Hypothalamus (tissue), 51 donors: ENCODE measurements at regions not wholly inside any gene's neighbourhood (a gene's known extent, or its start where the extent isn't known, plus 50 kb on each side); places are given as distances from the start of the nearest gene placed in this dataset.
"Not testable (repeated sequence)": the region's sequence is repeated elsewhere in the genome, so short reads cannot be mapped to it uniquely, and the experiment has no call there.

Source experiments
- DNase-seq, 51 donors: peaks; one replicate each; lab custom pipeline; 2025; lab: John Stamatoyannopoulos, UW

GRCh38 chr16:86854626-86855294, 276.4 kb downstream of the FOXL1 start:
- DNase-seq, result no peak

GRCh38 chr16:86856946-86857586, 278.7 kb downstream of the FOXL1 start:
- no peak for DNase-seq

- no peak for DNase-seq
Observed at GRCh38 chr16:86857807-86858206, 279.5 kb downstream of the FOXL1 start.

- DNase-seq, result no peak
Observed at GRCh38 chr16:86858501-86858900, 280.2 kb downstream of the FOXL1 start.

- not testable (repeated sequence) for DNase-seq
Observed at GRCh38 chr16:86861270-86861858, 283.0 kb downstream of the FOXL1 start.

GRCh38 chr16:86862595-86863280, 284.4 kb downstream of the FOXL1 start:
- peak in 2 of 51 donors; percentile 1 to 2 for DNase-seq

GRCh38 chr16:86863609-86864008, 285.3 kb downstream of the FOXL1 start:
- no peak for DNase-seq

GRCh38 chr16:86864586-86864985, 286.2 kb downstream of the FOXL1 start:
- DNase-seq, result no peak

- peak in 3 of 51 donors; percentile 2 to 10 (median 6) for DNase-seq
Observed at GRCh38 chr16:86865851-86866662, 287.7 kb downstream of the FOXL1 start.

- no peak for DNase-seq
Observed at GRCh38 chr16:86866986-86867722, 288.8 kb downstream of the FOXL1 start.

- no peak for DNase-seq
Observed at GRCh38 chr16:86868070-86868469, 289.7 kb downstream of the FOXL1 start.

GRCh38 chr16:86868786-86869185, 290.4 kb downstream of the FOXL1 start:
- DNase-seq, result no peak

GRCh38 chr16:86869288-86870022, 291.1 kb downstream of the FOXL1 start:
- no peak for DNase-seq

- no peak for DNase-seq
Observed at GRCh38 chr16:86870380-86870779, 292.0 kb downstream of the FOXL1 start.

GRCh38 chr16:86872131-86872530, 293.8 kb downstream of the FOXL1 start:
- no peak for DNase-seq

GRCh38 chr16:86872833-86873232, 294.5 kb downstream of the FOXL1 start:
- no peak for DNase-seq

GRCh38 chr16:86874141-86874540, 295.8 kb downstream of the FOXL1 start:
- DNase-seq, result no peak

- DNase-seq, result no peak
Observed at GRCh38 chr16:86876499-86876898, 298.1 kb downstream of the FOXL1 start.

GRCh38 chr16:86877108-86877507, 298.8 kb downstream of the FOXL1 start:
- DNase-seq, result no peak
